ENCODE measurements at regions not wholly inside any gene's neighbourhood (a gene's known extent, or its start where the extent isn't known, plus 50 kb on each side); places are given as distances from the start of the nearest gene placed in this dataset.

GRCh38 chr5:106094839-106095238 is 1575.9 kb downstream of the EFNA5 start:
- H3K4me1 ChIP-seq (ENCODE audit: insufficient read depth, low read length, poor library complexity, severe bottlenecking) = no peaks in the 10 kb centered on the region
- H3K9me3 ChIP-seq (ENCODE audit: low read depth, low read length, poor library complexity, severe bottlenecking) = no peaks in the 10 kb centered on the region
- no TSS peak for BruUV-seq (replicated peaks)
- no peak overlapping the region for H3K4me3 ChIP-seq (ENCODE audit: low read depth, low read length, poor library complexity, severe bottlenecking)
- no peak for DNase-seq (ENCODE audit: low spot score)
- POLR2A ChIA-PET (ENCODE audit: low non-redundant PET) = no interaction called here
- H3K27ac ChIP-seq (ENCODE audit: low read depth, low read length, poor library complexity, severe bottlenecking) = no peak overlapping the region
- CTCF ChIA-PET = no interaction called here
- no peaks in the 10 kb centered on the region for H3K36me3 ChIP-seq (ENCODE audit: insufficient read depth, low read length, poor library complexity, severe bottlenecking)
- no peaks in the 10 kb centered on the region for H3K27me3 ChIP-seq (replicated peaks; ENCODE audit: insufficient read depth, low read depth, low read length, poor library complexity)
- TF ChIP-seq EZH2 (IDR thresholded peaks at IDR 0.05; ENCODE audit: borderline replicate concordance, low read depth, low read length, poor library complexity, severe bottlenecking) (no peak), CTCF (conservative IDR thresholded peaks at IDR 0.05; ENCODE audit: low read depth, low read length) (no peak)
- intact Hi-C loops (cut with micrococcal nuclease; ENCODE audit: unreplicated experiment) = no loop called here

- TF ChIP-seq EZH2 (IDR thresholded peaks at IDR 0.05; ENCODE audit: borderline replicate concordance, low read depth, low read length, poor library complexity, severe bottlenecking) (no peak), CTCF (conservative IDR thresholded peaks at IDR 0.05; ENCODE audit: low read depth, low read length) (no peak)
- ChIA-PET CTCF (no interaction called here), POLR2A (ENCODE audit: low non-redundant PET) (no interaction called here)
- no peaks in the 10 kb centered on the region for H3K9me3 ChIP-seq (ENCODE audit: low read depth, low read length, poor library complexity, severe bottlenecking)
- no peak overlapping the region for H3K4me3 ChIP-seq (ENCODE audit: low read depth, low read length, poor library complexity, severe bottlenecking)
- no peaks in the 10 kb centered on the region for H3K4me1 ChIP-seq (ENCODE audit: insufficient read depth, low read length, poor library complexity, severe bottlenecking)
- no peak overlapping the region for H3K27ac ChIP-seq (ENCODE audit: low read depth, low read length, poor library complexity, severe bottlenecking)
- intact Hi-C loops (cut with micrococcal nuclease; ENCODE audit: unreplicated experiment) = no loop called here
- no peaks in the 10 kb centered on the region for H3K27me3 ChIP-seq (replicated peaks; ENCODE audit: insufficient read depth, low read depth, low read length, poor library complexity)
- BruUV-seq (replicated peaks) = no TSS peak
- no peaks in the 10 kb centered on the region for H3K36me3 ChIP-seq (ENCODE audit: insufficient read depth, low read length, poor library complexity, severe bottlenecking)
- peak; percentile 19 for DNase-seq (ENCODE audit: low spot score)
Measured at GRCh38 chr5:106094204-106094607, 1576.5 kb downstream of the EFNA5 start.

GRCh38 chr5:106093134-106093533 is 1577.6 kb downstream of the EFNA5 start:
- Histone ChIP-seq H3K4me1 (ENCODE audit: insufficient read depth, low read length, poor library complexity, severe bottlenecking) (no peaks in the 10 kb centered on the region), H3K4me3 (ENCODE audit: low read depth, low read length, poor library complexity, severe bottlenecking) (no peak overlapping the region), H3K9me3 (ENCODE audit: low read depth, low read length, poor library complexity, severe bottlenecking) (no peaks in the 10 kb centered on the region), H3K36me3 (ENCODE audit: insufficient read depth, low read length, poor library complexity, severe bottlenecking) (no peaks in the 10 kb centered on the region), H3K27me3 (replicated peaks; ENCODE audit: insufficient read depth, low read depth, low read length, poor library complexity) (no peaks in the 10 kb centered on the region), H3K27ac (ENCODE audit: low read depth, low read length, poor library complexity, severe bottlenecking) (no peak overlapping the region)
- intact Hi-C loops (cut with micrococcal nuclease; ENCODE audit: unreplicated experiment) = no loop called here
- CTCF ChIA-PET = no interaction called here
- POLR2A ChIA-PET (ENCODE audit: low non-redundant PET) = no interaction called here
- TF ChIP-seq CTCF (conservative IDR thresholded peaks at IDR 0.05; ENCODE audit: low read depth, low read length) (no peak), EZH2 (IDR thresholded peaks at IDR 0.05; ENCODE audit: borderline replicate concordance, low read depth, low read length, poor library complexity, severe bottlenecking) (no peak)
- no TSS peak for BruUV-seq (replicated peaks)
- no peak for DNase-seq (ENCODE audit: low spot score)

All from A673 (cell line).